Activated T-cell treated with anti-CD3 and anti-CD28 coated beads for 48 hours (primary cell): ENCODE measurements at regions not wholly inside any gene's neighbourhood (a gene's known extent, or its start where the extent isn't known, plus 50 kb on each side); places are given as distances from the start of the nearest gene placed in this dataset.

ENCODE experiments used
- DNase-seq: peaks from one replicate; pipeline ENCODE4 v3.0.0-alpha.2; 2020; ENCODE audit warnings: low read depth

DNA sequence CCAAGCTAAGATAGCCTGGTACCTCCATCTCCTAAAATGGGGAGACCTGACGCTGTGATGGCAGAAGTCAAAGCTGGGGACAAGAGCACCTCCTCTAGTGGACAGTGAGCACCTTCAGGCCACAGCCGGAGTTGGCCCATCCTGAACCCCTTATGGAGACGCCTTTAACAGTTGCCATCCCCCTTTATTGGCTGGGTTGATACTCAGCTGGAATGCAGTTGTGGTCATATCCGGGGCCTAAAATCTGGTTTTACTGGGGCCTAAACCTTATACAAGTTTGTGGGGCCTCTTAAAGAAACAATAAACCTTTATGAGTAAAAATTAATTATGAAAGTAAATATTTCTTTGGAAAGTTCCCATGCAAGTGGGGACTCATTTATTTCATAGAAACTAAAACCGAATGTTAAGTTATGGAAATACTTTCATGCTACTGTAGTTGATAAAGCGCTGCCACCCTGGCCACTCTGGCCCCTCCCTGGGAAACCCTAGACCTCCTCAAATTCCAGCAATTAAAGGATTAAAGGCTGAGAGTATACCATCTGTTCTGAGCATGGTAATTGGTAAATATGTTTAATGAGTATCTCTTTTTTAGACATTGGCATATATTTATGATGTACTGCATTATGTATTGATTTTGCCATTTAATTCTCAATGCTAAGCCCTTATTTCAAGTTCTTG, 95.1 kb upstream of the SASH1 start:
- no peak for DNase-seq

- DNase-seq: no peak
These were observed 93.5 kb upstream of the SASH1 start for GRCh38 chr6:148249160-148249559.

GRCh38 chr6:148249679-148250375, 92.8 kb upstream of the SASH1 start:
- DNase-seq: no peak

- DNase-seq: no peak
These were observed 91.5 kb upstream of the SASH1 start for GRCh38 chr6:148250975-148251685.

DNA sequence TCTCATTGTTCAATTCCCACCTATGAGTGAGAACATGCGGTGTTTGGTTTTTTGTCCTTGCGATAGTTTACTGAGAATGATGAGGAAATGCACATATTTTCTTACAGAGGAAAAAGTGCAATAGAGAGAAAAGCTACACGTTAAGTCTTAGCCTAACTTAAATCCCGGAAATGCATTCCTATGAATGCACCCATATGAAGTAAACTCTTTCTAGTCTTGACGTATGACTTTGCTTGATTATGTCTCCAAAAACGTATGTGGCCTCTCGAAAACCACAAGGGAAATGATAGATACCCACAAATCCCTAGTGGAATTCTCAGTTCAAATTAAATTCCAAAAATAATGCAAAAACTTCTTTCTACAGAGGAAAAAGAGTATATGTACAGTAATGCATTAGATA, 90.7 kb upstream of the SASH1 start:
- no peak for DNase-seq

DNA sequence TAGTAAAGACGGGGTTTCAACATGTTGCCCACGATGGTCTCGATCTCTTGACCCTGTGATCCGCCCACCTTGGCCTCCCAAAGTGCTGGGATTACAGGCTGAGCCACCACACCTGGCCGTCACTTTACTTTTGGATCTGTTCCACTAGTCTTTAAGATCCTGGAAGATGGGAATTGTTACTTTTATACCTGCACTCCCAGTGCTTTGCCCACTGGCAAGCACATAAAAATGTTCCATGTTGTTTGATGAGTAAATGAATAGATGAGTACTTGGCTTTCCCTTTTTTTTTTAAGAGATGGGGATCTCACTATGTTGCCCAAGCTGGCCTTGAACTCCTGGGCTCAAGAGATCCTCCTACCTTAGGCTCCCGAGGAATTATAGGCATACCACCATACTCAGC, 84.8 kb upstream of the SASH1 start:
- no peak for DNase-seq

- no peak for DNase-seq
These were observed 83.8 kb upstream of the SASH1 start for GRCh38 chr6:148258868-148259267.

DNA sequence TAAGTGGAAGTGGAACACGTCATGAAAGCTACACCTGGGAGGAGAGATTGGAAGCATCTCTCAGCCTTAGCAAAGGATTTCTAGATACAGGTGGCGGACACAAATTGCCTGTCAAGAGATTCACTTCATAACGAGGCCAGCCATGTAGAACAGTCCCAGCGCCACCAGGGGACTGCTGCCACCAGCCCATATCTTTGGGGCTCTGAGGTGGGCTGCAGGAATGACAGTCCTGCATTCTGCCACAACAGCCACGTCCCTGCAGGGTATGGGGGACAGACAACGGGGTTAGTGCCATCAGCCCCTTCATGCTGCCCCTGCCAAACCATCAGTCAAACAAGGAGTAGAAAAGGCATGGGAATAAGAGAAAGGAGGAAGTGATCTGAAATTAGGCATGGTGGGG, 81.2 kb upstream of the SASH1 start:
- no peak for DNase-seq

GRCh38 chr6:148263010-148263409, 79.6 kb upstream of the SASH1 start:
- DNase-seq: no peak

DNA sequence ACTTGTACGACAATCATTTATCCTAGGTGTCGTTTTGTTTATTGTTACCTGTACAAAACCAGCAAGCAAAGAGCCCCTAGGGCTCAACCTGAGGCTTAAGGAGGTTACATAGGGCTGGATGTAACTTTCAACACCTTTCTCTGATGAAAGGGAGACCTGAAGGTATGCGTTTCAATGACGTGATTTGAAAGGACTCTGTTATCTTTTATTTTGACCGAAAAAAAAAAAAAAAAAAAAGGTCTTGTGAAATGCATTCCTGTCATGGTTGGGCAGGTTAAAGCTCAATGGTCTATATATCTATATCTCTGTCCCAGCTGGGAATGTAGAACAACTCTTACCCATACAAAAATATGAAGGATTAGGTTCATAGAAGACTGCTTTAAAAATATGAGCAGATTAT, 78.7 kb upstream of the SASH1 start:
- no peak for DNase-seq

- DNase-seq: no peak
These were observed 77.6 kb upstream of the SASH1 start for GRCh38 chr6:148265054-148265453.

GRCh38 chr6:148269386-148269785, 73.3 kb upstream of the SASH1 start:
- no peak for DNase-seq

- DNase-seq: no peak
These were observed 70.8 kb upstream of the SASH1 start for GRCh38 chr6:148271711-148272439.

GRCh38 chr6:148272597-148272996, 70.0 kb upstream of the SASH1 start:
- no peak for DNase-seq

GRCh38 chr6:148273962-148274752, 68.5 kb upstream of the SASH1 start:
- DNase-seq: no peak

DNA sequence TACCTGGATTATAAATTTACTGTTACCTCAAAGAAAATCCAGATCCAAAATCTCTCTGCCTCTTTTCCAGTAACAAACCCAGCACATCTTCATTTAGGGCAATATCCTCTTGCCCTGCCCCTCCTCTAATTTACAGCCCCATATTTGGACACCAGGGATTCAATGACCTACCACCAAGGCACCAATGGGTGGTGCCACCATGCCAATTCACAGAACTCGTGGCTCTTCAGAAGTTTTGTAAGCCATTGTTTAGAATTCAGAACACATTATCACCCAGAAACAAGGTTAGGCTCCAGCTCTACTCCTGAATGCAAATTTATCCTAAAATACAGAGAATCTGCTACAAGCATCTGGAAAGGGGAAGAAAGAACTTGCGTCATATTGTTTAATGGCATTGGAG, 67.8 kb upstream of the SASH1 start:
- no peak for DNase-seq

GRCh38 chr6:148285205-148285604, 57.4 kb upstream of the SASH1 start:
- no peak for DNase-seq

- DNase-seq: no peak
These were observed 56.1 kb upstream of the SASH1 start for GRCh38 chr6:148286563-148286962.

DNA sequence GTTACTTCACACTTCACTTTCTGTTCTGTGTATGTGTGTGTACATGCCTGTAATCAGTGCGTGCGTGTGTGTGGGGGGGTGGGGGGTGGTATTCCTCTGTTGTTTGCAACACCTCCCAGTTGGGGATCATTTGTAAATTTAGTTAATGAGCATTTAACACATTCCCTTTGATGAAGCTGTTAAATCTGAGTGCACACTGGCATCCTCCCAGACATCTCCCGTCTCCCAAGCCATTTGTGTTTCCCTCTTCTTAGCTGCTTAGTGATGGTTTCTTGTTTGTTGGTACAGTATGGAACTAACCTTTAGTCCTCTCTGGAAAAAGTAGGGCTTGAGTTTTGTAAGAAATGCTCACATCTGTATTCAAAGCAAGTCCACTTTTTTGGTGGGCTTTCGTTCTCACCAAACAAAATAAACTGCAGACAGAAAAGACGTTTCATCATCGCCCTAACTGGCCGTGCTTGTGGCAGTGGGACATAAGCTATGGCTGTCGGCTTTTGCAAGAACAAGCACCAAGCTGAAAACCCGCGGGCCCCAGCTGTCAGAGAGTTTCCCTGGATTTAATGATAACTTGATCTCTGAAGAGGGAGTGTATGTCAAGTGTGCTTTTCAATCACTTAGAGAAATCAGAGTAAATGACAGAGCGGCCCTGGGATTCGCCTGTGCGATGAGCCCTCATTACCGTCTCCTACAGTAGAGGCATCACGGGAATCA, 54.9 kb upstream of the SASH1 start:
- DNase-seq: no peak

DNA sequence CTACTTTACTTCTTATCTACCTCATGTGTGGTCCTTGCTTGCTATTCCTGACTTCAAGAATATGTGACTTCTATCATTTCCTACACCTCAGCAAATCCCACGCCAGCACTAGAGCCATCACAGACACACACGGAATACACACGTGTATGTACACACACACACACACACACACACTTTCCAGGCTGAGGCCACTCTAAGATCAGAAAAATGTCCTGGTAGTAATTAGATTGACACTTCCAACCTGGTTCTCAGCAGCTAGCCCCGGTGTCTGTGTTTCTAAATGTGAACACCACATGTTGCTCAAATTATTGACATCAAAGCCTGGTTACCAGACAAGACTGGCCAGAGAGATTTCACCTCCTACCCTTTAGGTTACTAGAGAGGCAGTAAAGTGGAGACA, 54.1 kb upstream of the SASH1 start:
- DNase-seq: no peak

- no peak for DNase-seq
These were observed 53.5 kb upstream of the SASH1 start for GRCh38 chr6:148289153-148289552.
